ENCODE measurements at regions not wholly inside any gene's neighbourhood (a gene's known extent, or its start where the extent isn't known, plus 50 kb on each side); places are given as distances from the start of the nearest gene placed in this dataset.

DNA sequence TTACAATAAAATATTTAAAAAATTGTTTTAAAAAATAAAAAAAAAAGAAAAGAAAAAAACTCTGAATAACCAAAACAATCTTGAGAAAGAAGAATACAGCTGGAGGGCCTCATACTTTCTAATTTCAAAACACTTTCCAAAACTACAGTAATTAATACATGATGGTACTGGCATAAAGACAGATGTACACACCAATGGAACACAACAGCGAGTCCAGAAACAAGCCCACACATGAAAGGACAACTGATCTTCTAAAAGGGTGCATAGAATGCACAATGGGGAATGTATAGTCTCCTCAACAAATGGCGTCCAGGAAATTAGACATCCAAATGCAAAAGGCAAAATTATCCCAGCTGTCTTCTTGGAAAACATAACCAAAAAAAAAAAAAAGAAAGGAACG lies 99.6 kb downstream of the LURAP1L start:
- Histone ChIP-seq H3K4me1 (ENCODE audit: control insufficient read depth, insufficient read depth, low read length) (no peaks in the 10 kb centered on the region), H3K4me3 (ENCODE audit: low read length) (no peak overlapping the region), H3K27ac (ENCODE audit: low read length) (no peak overlapping the region), H3K9me3 (ENCODE audit: control insufficient read depth, low read length) (no peaks in the 10 kb centered on the region), H3K27me3 (ENCODE audit: control insufficient read depth, insufficient read depth) (no peaks in the 10 kb centered on the region)
- intact Hi-C loops (cut with DNase I): no loop called here
- ATAC-seq (no peak), DNase-seq (no peak)
- WGBS: 78% methylated on average over 3 of the region's 3 CpGs

DNA sequence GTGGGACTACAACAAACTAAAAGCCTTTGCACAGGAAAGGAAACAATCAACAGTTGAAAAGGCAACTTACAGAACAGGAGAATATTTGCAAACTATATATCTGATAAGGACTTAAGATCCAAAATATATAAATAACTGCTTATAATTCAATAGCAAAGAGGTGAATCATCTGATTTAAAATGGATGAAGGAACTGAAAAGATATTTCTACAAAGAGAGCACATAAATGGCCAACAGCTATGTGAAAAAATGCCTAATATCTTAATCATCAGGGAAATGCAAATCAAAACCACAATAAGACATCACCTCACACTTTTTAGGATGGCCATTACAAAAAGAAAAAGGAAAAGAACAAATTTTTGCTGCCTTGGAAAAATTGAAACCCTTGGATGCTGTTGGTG lies 100.4 kb downstream of the LURAP1L start:
- Histone ChIP-seq H3K27ac (ENCODE audit: low read length) (no peak overlapping the region), H3K9me3 (ENCODE audit: control insufficient read depth, low read length) (no peaks in the 10 kb centered on the region), H3K4me1 (ENCODE audit: control insufficient read depth, insufficient read depth, low read length) (no peaks in the 10 kb centered on the region), H3K27me3 (ENCODE audit: control insufficient read depth, insufficient read depth) (no peaks in the 10 kb centered on the region), H3K4me3 (ENCODE audit: low read length) (no peak overlapping the region)
- DNase-seq (no peak), ATAC-seq (no peak)
- intact Hi-C loops (cut with DNase I): no loop called here

- Histone ChIP-seq H3K4me3 (ENCODE audit: low read length) (no peak overlapping the region), H3K27ac (ENCODE audit: low read length) (no peak overlapping the region), H3K4me1 (ENCODE audit: control insufficient read depth, insufficient read depth, low read length) (no peaks in the 10 kb centered on the region), H3K9me3 (ENCODE audit: control insufficient read depth, low read length) (no peaks in the 10 kb centered on the region), H3K27me3 (ENCODE audit: control insufficient read depth, insufficient read depth) (no peaks in the 10 kb centered on the region)
- ATAC-seq (peak in 1 of 2 donors; percentile 82), DNase-seq (no peak)
- intact Hi-C loops (cut with DNase I): no loop called here
- 32% methylated on average over 2 of the region's 2 CpGs for WGBS
These were observed 102.1 kb downstream of the LURAP1L start for GRCh38 chr9:12876872-12877271.

GRCh38 chr9:12878351-12878978 lies 103.6 kb downstream of the LURAP1L start:
- WGBS: 47% methylated on average over 5 of the region's 5 CpGs
- H3K27me3 ChIP-seq (ENCODE audit: control insufficient read depth, insufficient read depth): no peaks in the 10 kb centered on the region
- ATAC-seq (no peak), DNase-seq (no peak)
- no peaks in the 10 kb centered on the region for H3K4me1 ChIP-seq (ENCODE audit: control insufficient read depth, insufficient read depth, low read length)
- H3K9me3 ChIP-seq (ENCODE audit: control insufficient read depth, low read length): no peaks in the 10 kb centered on the region
- H3K4me3 ChIP-seq (ENCODE audit: low read length): no peak overlapping the region
- H3K27ac ChIP-seq (ENCODE audit: low read length): no peak overlapping the region
- intact Hi-C loops (cut with DNase I): no loop called here

DNA sequence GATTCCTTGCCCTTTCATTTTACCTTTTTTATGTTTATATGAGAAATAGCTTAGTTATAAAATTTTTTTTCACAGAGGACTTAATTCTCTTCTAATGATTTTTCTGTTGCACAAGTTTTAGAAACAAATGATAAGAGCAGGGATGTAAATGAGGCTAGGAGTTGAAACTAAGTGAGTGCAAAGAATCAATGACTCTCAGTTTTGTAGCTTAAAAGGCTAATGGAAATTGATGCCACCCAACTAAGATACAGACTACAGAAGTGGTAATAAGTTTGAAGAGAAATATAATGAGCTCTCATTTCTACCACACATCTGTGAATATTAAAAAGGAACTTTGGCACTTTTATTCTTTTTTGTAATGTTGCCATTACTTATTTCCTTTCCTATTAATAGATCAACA lies 105.1 kb downstream of the LURAP1L start:
- H3K9me3 ChIP-seq (ENCODE audit: control insufficient read depth, low read length): no peaks in the 10 kb centered on the region
- no peaks in the 10 kb centered on the region for H3K27me3 ChIP-seq (ENCODE audit: control insufficient read depth, insufficient read depth)
- no peak for ATAC-seq
- intact Hi-C loops (cut with DNase I): loop anchor here (5.0 to 10.0 kb wide), 3 partner anchors 55 to 158 kb away; no protein-coding TSS in a partner anchor
- H3K4me1 ChIP-seq (ENCODE audit: control insufficient read depth, insufficient read depth, low read length): no peaks in the 10 kb centered on the region
- no peak for DNase-seq
- no peak overlapping the region for H3K27ac ChIP-seq (ENCODE audit: low read length)
- no peak overlapping the region for H3K4me3 ChIP-seq (ENCODE audit: low read length)

GRCh38 chr9:12880406-12881015 lies 105.7 kb downstream of the LURAP1L start:
- Histone ChIP-seq H3K4me1 (ENCODE audit: control insufficient read depth, insufficient read depth, low read length) (no peaks in the 10 kb centered on the region), H3K27me3 (ENCODE audit: control insufficient read depth, insufficient read depth) (no peaks in the 10 kb centered on the region), H3K9me3 (ENCODE audit: control insufficient read depth, low read length) (no peaks in the 10 kb centered on the region), H3K27ac (ENCODE audit: low read length) (no peak overlapping the region), H3K4me3 (ENCODE audit: low read length) (no peak overlapping the region)
- intact Hi-C loops (cut with DNase I): loop anchor here (5.0 to 10.0 kb wide), 3 partner anchors 54 to 158 kb away; no protein-coding TSS in a partner anchor
- no peak for ATAC-seq
- WGBS: 58% methylated on average over 3 of the region's 3 CpGs
- no peak for DNase-seq

DNA sequence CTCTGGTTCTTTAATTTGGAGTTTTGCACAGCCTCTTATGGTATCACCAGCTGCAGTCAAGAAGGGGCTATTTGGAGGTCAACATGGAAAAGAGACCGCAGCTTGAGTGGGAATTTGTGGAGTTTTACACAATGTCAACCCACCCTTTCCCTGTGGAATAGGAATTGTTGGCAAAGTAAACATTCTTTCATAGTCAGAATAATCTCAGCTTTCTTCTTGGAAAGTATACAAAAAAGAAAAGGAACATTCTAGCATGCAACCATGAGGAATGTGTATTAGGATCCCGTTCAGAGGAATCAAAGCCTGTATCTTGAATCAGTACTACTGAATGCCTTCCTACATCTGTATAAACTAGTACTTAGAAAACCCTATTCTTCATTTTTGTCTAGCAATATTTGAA lies 107.6 kb downstream of the LURAP1L start:
- Histone ChIP-seq H3K27ac (ENCODE audit: low read length) (no peak overlapping the region), H3K27me3 (ENCODE audit: control insufficient read depth, insufficient read depth) (no peaks in the 10 kb centered on the region), H3K4me3 (ENCODE audit: low read length) (no peak overlapping the region), H3K4me1 (ENCODE audit: control insufficient read depth, insufficient read depth, low read length) (no peaks in the 10 kb centered on the region), H3K9me3 (ENCODE audit: control insufficient read depth, low read length) (no peaks in the 10 kb centered on the region)
- intact Hi-C loops (cut with DNase I): loop anchor here (5.0 to 10.0 kb wide), 3 partner anchors 52 to 160 kb away; no protein-coding TSS in a partner anchor
- ATAC-seq: peak; percentile 83 to 89
- WGBS: 34% methylated on average over 2 of the region's 2 CpGs
- DNase-seq: no peak

GRCh38 chr9:12884736-12885395 lies 110.0 kb downstream of the LURAP1L start:
- H3K27ac ChIP-seq (ENCODE audit: low read length): no peak overlapping the region
- intact Hi-C loops (cut with DNase I): loop anchor here (5.0 to 10.0 kb wide), 3 partner anchors 50 to 163 kb away; no protein-coding TSS in a partner anchor
- H3K9me3 ChIP-seq (ENCODE audit: control insufficient read depth, low read length): no peaks in the 10 kb centered on the region
- 59% methylated on average over 4 of the region's 4 CpGs for WGBS
- no peak overlapping the region for H3K4me3 ChIP-seq (ENCODE audit: low read length)
- no peaks in the 10 kb centered on the region for H3K4me1 ChIP-seq (ENCODE audit: control insufficient read depth, insufficient read depth, low read length)
- DNase-seq: no peak
- no peaks in the 10 kb centered on the region for H3K27me3 ChIP-seq (ENCODE audit: control insufficient read depth, insufficient read depth)
- peak; percentile 59 to 81 for ATAC-seq

GRCh38 chr9:12889402-12890106 lies 114.7 kb downstream of the LURAP1L start:
- no peaks in the 10 kb centered on the region for H3K27me3 ChIP-seq (ENCODE audit: control insufficient read depth, insufficient read depth)
- H3K4me3 ChIP-seq (ENCODE audit: low read length): no peak overlapping the region
- no peak overlapping the region for H3K27ac ChIP-seq (ENCODE audit: low read length)
- H3K4me1 ChIP-seq (ENCODE audit: control insufficient read depth, insufficient read depth, low read length): no peaks in the 10 kb centered on the region
- intact Hi-C loops (cut with DNase I): loop anchor here in 3 of 4 donors (5.0 to 10.0 kb wide), 3 partner anchors 45 to 167 kb away; no protein-coding TSS in a partner anchor
- no peak for ATAC-seq
- 84% methylated on average over 2 of the region's 2 CpGs for WGBS
- no peaks in the 10 kb centered on the region for H3K9me3 ChIP-seq (ENCODE audit: control insufficient read depth, low read length)
- DNase-seq: no peak

GRCh38 chr9:12891588-12891987 lies 116.8 kb downstream of the LURAP1L start:
- Histone ChIP-seq H3K9me3 (ENCODE audit: control insufficient read depth, low read length) (no peaks in the 10 kb centered on the region), H3K27ac (ENCODE audit: low read length) (no peak overlapping the region), H3K4me1 (ENCODE audit: control insufficient read depth, insufficient read depth, low read length) (no peaks in the 10 kb centered on the region), H3K27me3 (ENCODE audit: control insufficient read depth, insufficient read depth) (no peaks in the 10 kb centered on the region), H3K4me3 (ENCODE audit: low read length) (no peak overlapping the region)
- DNase-seq: no peak
- 97% methylated on average over 1 of the region's 1 CpG for WGBS
- intact Hi-C loops (cut with DNase I): no loop called here
- no peak for ATAC-seq

DNA sequence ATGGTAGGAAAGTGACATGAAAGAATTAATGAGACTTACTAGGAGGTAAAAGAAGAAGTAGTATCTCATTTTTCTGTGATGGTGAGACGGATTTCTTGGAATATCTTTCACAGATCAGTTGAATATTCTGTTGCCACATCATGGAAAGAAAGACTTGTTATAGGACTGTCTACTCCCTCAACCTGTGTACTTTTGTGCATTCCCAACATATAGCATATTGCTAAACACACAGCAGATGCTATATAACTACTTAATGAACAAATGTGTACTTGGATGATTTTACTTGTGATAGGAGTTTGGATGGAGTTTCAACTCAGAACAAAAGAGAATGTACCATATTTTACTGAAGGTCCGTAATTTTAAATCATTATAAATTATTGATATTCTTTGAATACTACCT lies 128.5 kb downstream of the LURAP1L start:
- DNase-seq: no peak
- no peak for ATAC-seq
- H3K27ac ChIP-seq (ENCODE audit: low read length): no peak overlapping the region
- H3K9me3 ChIP-seq (ENCODE audit: control insufficient read depth, low read length): no peaks in the 10 kb centered on the region
- no peaks in the 10 kb centered on the region for H3K4me1 ChIP-seq (ENCODE audit: control insufficient read depth, insufficient read depth, low read length)
- intact Hi-C loops (cut with DNase I): no loop called here
- no peaks in the 10 kb centered on the region for H3K27me3 ChIP-seq (ENCODE audit: control insufficient read depth, insufficient read depth)
- no peak overlapping the region for H3K4me3 ChIP-seq (ENCODE audit: low read length)
- 90% methylated on average over 2 of the region's 2 CpGs for WGBS

All from right cardiac atrium (tissue), 5 donors.